ENCODE measurements at regions not wholly inside any gene's neighbourhood (a gene's known extent, or its start where the extent isn't known, plus 50 kb on each side); places are given as distances from the start of the nearest gene placed in this dataset.

- TF ChIP-seq CTCF (IDR thresholded peaks at IDR 0.05; ENCODE audit: poor library complexity) (no peak), EZH2 (IDR thresholded peaks at IDR 0.05; ENCODE audit: borderline replicate concordance) (no peak), EZH2phosphoT487 (IDR thresholded peaks at IDR 0.05; ENCODE audit: low read depth, severe bottlenecking, unreplicated experiment) (no peak)
These were observed 617.3 kb upstream of the GOT2 start for GRCh38 chr16:59351305-59351903.

All from hepatocyte (in vitro differentiated cells).